Small intestine (tissue), 7 donors: ENCODE measurements at regions not wholly inside any gene's neighbourhood (a gene's known extent, or its start where the extent isn't known, plus 50 kb on each side); places are given as distances from the start of the nearest gene placed in this dataset.
"Not testable (repeated sequence)": the region's sequence is repeated elsewhere in the genome, so short reads cannot be mapped to it uniquely, and the experiment has no call there.

Source experiments
- DNase-seq, 2 donors: peaks; one replicate each; pipeline versions ENCODE4 v3.0.0 to v3.0.0-alpha.2; 2013
- FAIRE-seq: peaks from 2 replicates; lab custom pipeline; 2012; peaks lifted over from hg19 to GRCh38; lab: Jason Lieb, UNC
- H3K27ac ChIP-seq, 3 donors: one replicate each; pipeline ENCODE4 v1.5.1; 2013; ENCODE audit warnings: low read length in 2 of 3, mild to moderate bottlenecking in 2 of 3, control low read depth in 1 of 3, inconsistent platforms in 1 of 3, low read depth in 1 of 3, moderate library complexity in 1 of 3
- H3K27me3 ChIP-seq, 3 donors: one replicate each; pipeline ENCODE4 v1.6.1; 2013; ENCODE audit warnings: low read length in 3 of 3, inconsistent platforms in 1 of 3; ENCODE audit not compliant: control insufficient read depth in 3 of 3, insufficient read depth in 3 of 3
- H3K36me3 ChIP-seq, 3 donors: one replicate each; pipeline ENCODE4 v1.6.1; 2013; ENCODE audit warnings: low read length in 3 of 3, inconsistent platforms in 1 of 3, low read depth in 1 of 3, mild to moderate bottlenecking in 1 of 3, moderate library complexity in 1 of 3; ENCODE audit not compliant: control insufficient read depth in 3 of 3, insufficient read depth in 2 of 3
- H3K4me1 ChIP-seq, 3 donors: one replicate each; pipeline ENCODE4 v1.6.1; 2013; ENCODE audit warnings: low read length in 2 of 3, inconsistent platforms in 1 of 3, low read depth in 1 of 3, mild to moderate bottlenecking in 1 of 3, moderate library complexity in 1 of 3; ENCODE audit not compliant: control insufficient read depth in 3 of 3, insufficient read depth in 2 of 3
- H3K4me3 ChIP-seq, 3 donors: one replicate each; pipeline ENCODE4 v1.5.1; 2013; ENCODE audit warnings: low read length in 3 of 3, control low read depth in 1 of 3, inconsistent platforms in 1 of 3, low read depth in 1 of 3, mild to moderate bottlenecking in 1 of 3, moderate library complexity in 1 of 3
- H3K9me3 ChIP-seq, 2 donors: one replicate each; pipeline ENCODE4 v1.6.1; 2013; ENCODE audit warnings: low read depth in 1 of 2, low read length in 1 of 2; ENCODE audit not compliant: control insufficient read depth in 2 of 2, insufficient read depth in 1 of 2
- WGBS, 3 donors: extraction: QIAGEN DNeasy Blood & Tissue Kit; methylation state at CpG; one replicate each; pipeline ENCODE4 v1.1.7; 2013; 5-methylcytosine and 5-hydroxymethylcytosine counted together
- donor health status: healthy with polysubstance abuse.
- donor health status: control.
- donor health status: control.
- donor health status: Bipolar disorder and iron deficiency.
- donor health status: healthy.

- no peaks in the 10 kb centered on the region for H3K36me3 ChIP-seq
- no peak for FAIRE-seq
- no peaks in the 10 kb centered on the region for H3K27me3 ChIP-seq
- H3K27ac ChIP-seq: no peak overlapping the region
- no peak overlapping the region for H3K4me3 ChIP-seq
- no peaks in the 10 kb centered on the region for H3K9me3 ChIP-seq
- no peak for DNase-seq
- H3K4me1 ChIP-seq: peaks cover 0 to 26% (median 6%) of the 10 kb centered on the region in 3 donors
- 73 to 82% (median 77%) methylated on average over 5 of the region's 5 CpGs for WGBS, 3 donors
Measured at GRCh38 chr1:168468042-168468809, 75.6 kb downstream of the XCL2 start.

GRCh38 chr1:168467452-168467851, 76.3 kb downstream of the XCL2 start:
- Histone ChIP-seq H3K27me3 (no peaks in the 10 kb centered on the region), H3K4me3 (no peak overlapping the region), H3K4me1 (peaks cover 0 to 26% (median 6%) of the 10 kb centered on the region in 3 donors), H3K27ac (no peak overlapping the region), H3K36me3 (no peaks in the 10 kb centered on the region), H3K9me3 (no peaks in the 10 kb centered on the region)
- DNase-seq (peak in 1 of 2 donors; percentile 46), FAIRE-seq (no peak)
- 41 to 64% (median 59%) methylated on average over 3 of the region's 3 CpGs for WGBS, 3 donors

- peaks cover 0 to 26% (median 6%) of the 10 kb centered on the region in 3 donors for H3K4me1 ChIP-seq
- 68 to 84% (median 81%) methylated on average over 1 of the region's 1 CpG for WGBS, 3 donors
- DNase-seq: no peak
- FAIRE-seq: no peak
- H3K27ac ChIP-seq: peak overlapping the region; percentile 29 to 52 (median 42)
- no peaks in the 10 kb centered on the region for H3K27me3 ChIP-seq
- no peak overlapping the region for H3K4me3 ChIP-seq
- no peaks in the 10 kb centered on the region for H3K36me3 ChIP-seq
- H3K9me3 ChIP-seq: peaks cover 0 to 3% of the 10 kb centered on the region in 2 donors
Measured at GRCh38 chr1:168466714-168467131, 77.1 kb downstream of the XCL2 start.

GRCh38 chr1:168466092-168466713, 77.6 kb downstream of the XCL2 start:
- H3K36me3 ChIP-seq: no peaks in the 10 kb centered on the region
- H3K27me3 ChIP-seq: no peaks in the 10 kb centered on the region
- peak; percentile 64 to 71 for DNase-seq
- 17 to 24% (median 20%) methylated on average over 5 of the region's 5 CpGs for WGBS, 3 donors
- peaks cover 0 to 26% (median 6%) of the 10 kb centered on the region in 3 donors for H3K4me1 ChIP-seq
- H3K4me3 ChIP-seq: no peak overlapping the region
- FAIRE-seq: no peak
- peak overlapping the region; percentile 29 to 52 (median 42) for H3K27ac ChIP-seq
- peaks cover 0 to 8% of the 10 kb centered on the region in 2 donors for H3K9me3 ChIP-seq

GRCh38 chr1:168461108-168461507, 82.7 kb downstream of the XCL2 start:
- H3K4me3 ChIP-seq, H3K27ac ChIP-seq, H3K27me3 ChIP-seq, H3K9me3 ChIP-seq, H3K4me1 ChIP-seq, H3K36me3 ChIP-seq, FAIRE-seq, DNase-seq: not testable (repeated sequence)
- 81 to 93% (median 91%) methylated on average over 3 of the region's 3 CpGs for WGBS, 3 donors

- H3K4me3 ChIP-seq, H3K4me1 ChIP-seq, H3K27ac ChIP-seq, FAIRE-seq, H3K36me3 ChIP-seq, H3K27me3 ChIP-seq: not testable (repeated sequence)
- H3K9me3 ChIP-seq: peaks cover 0 to 13% of the 10 kb centered on the region in 2 donors
- WGBS, 3 donors: 30 to 71% (median 47%) methylated on average over 8 of the region's 8 CpGs
- peak in 1 of 2 donors; percentile 45 for DNase-seq
Measured at GRCh38 chr1:168457296-168457695, 86.5 kb downstream of the XCL2 start.

- H3K36me3 ChIP-seq: no peaks in the 10 kb centered on the region
- H3K27me3 ChIP-seq: no peaks in the 10 kb centered on the region
- no peak for FAIRE-seq
- peaks cover 0 to 6% of the 10 kb centered on the region in 2 donors for H3K9me3 ChIP-seq
- no peak overlapping the region for H3K4me3 ChIP-seq
- 92 to 98% (median 96%) methylated on average over 2 of the region's 2 CpGs for WGBS, 3 donors
- H3K4me1 ChIP-seq: no peaks in the 10 kb centered on the region
- no peak for DNase-seq
- no peak overlapping the region for H3K27ac ChIP-seq
Measured at GRCh38 chr1:168455764-168456163, 88.0 kb downstream of the XCL2 start.

- H3K27me3 ChIP-seq: no peaks in the 10 kb centered on the region
- WGBS, 3 donors: 74 to 95% (median 94%) methylated on average over 1 of the region's 1 CpG
- no peak overlapping the region for H3K4me3 ChIP-seq
- no peaks in the 10 kb centered on the region for H3K4me1 ChIP-seq
- FAIRE-seq (no peak), DNase-seq (no peak)
- H3K9me3 ChIP-seq: peaks cover 0 to 6% of the 10 kb centered on the region in 2 donors
- no peaks in the 10 kb centered on the region for H3K36me3 ChIP-seq
- no peak overlapping the region for H3K27ac ChIP-seq
Measured at GRCh38 chr1:168454211-168454815, 89.5 kb downstream of the XCL2 start.
